SK-N-SH (cell line): ENCODE measurements at regions not wholly inside any gene's neighbourhood (a gene's known extent, or its start where the extent isn't known, plus 50 kb on each side); places are given as distances from the start of the nearest gene placed in this dataset.

Source experiments
- CTCF ChIA-PET: fragments of 300-600, 350-600 bp; formaldehyde crosslinking; extraction: SDS; loops from one replicate; lab custom pipeline; 2021; lab: Yijun Ruan, JAX
- POLR2A ChIA-PET: fragments of 350-600 bp; sonication (Branson Sonifier 250); formaldehyde crosslinking; extraction: SDS; loops from one replicate; lab custom pipeline; 2020; ENCODE audit warnings: antibody characterized with exemption, inconsistent platforms; lab: Yijun Ruan, JAX
- DNase-seq: peaks from one replicate; pipeline ENCODE4 v3.0.0; 2012
- H2AFZ ChIP-seq: fragments of 200-600 bp; sonication (generic); 2 replicates; pipeline ENCODE4 v1.8.1; 2016; ENCODE audit warnings: antibody characterized with exemption, mild to moderate bottlenecking, low read depth
- H3F3A ChIP-seq: fragments of 200-600 bp; sonication (generic); replicated peaks from 2 replicates; pipeline ENCODE3; 2016; ENCODE audit warnings: antibody characterized with exemption, mild to moderate bottlenecking; ENCODE audit not compliant: insufficient read depth
- H3K27ac ChIP-seq, 2 experiments: fragments of 200-500 bp in 1 of 2; fragments of 200-600 bp in 1 of 2; sonication (Bioruptor generic) in 1 of 2; sonication (generic), shearing (Covaris generic) in 1 of 2; 2 replicates each; pipeline versions ENCODE4 v1.5.1 to v1.6.1; 2014 to 2016; ENCODE audit warnings: low read depth in 2 of 2, inconsistent platforms in 1 of 2, low read length in 1 of 2, mild to moderate bottlenecking in 1 of 2, mixed read lengths in 1 of 2
- H3K27me3 ChIP-seq: fragments of 200-600 bp; sonication (generic), shearing (Covaris generic); 2 replicates; pipeline ENCODE4 v1.6.1; 2016; ENCODE audit warnings: mixed run types; ENCODE audit not compliant: insufficient read depth
- H3K36me3 ChIP-seq, 2 experiments: fragments of 200-500 bp in 1 of 2; fragments of 200-600 bp in 1 of 2; sonication (Bioruptor generic) in 1 of 2; sonication (generic) in 1 of 2; replicated peaks in 1 of 2; 2 replicates each; pipeline versions ENCODE3 to v1.5.1; 2014 to 2016; ENCODE audit warnings: low read length in 1 of 2, mild to moderate bottlenecking in 1 of 2; ENCODE audit not compliant: insufficient read depth in 2 of 2, control insufficient read depth in 1 of 2
- H3K4me1 ChIP-seq, 2 experiments: fragments of 200-500 bp in 1 of 2; fragments of 200-600 bp in 1 of 2; sonication (Bioruptor generic) in 1 of 2; sonication (generic), shearing (Covaris generic) in 1 of 2; 2 replicates each; pipeline versions ENCODE4 v1.5.1 to v1.6.1; 2014 to 2016; ENCODE audit warnings: low read depth in 1 of 2, low read length in 1 of 2, mixed run types in 1 of 2; ENCODE audit not compliant: insufficient read depth in 2 of 2, control insufficient read depth in 1 of 2
- H3K4me2 ChIP-seq: fragments of 200-600 bp; sonication (generic), shearing (Covaris generic); 2 replicates; pipeline ENCODE4 v1.6.1; 2017; ENCODE audit warnings: mixed run types
- H3K4me3 ChIP-seq, 2 experiments: fragments of 200-500 bp in 1 of 2; fragments of 200-600 bp in 1 of 2; sonication (Bioruptor generic) in 1 of 2; sonication (generic), shearing (Covaris generic) in 1 of 2; 2 replicates each; pipeline versions ENCODE4 v1.5.1 to v1.8.1; 2014 to 2016; ENCODE audit warnings: low read depth in 2 of 2, inconsistent platforms in 1 of 2, low read length in 1 of 2, mild to moderate bottlenecking in 1 of 2, mixed read lengths in 1 of 2, moderate library complexity in 1 of 2
- H3K79me2 ChIP-seq: fragments of 200-600 bp; sonication (generic); 2 replicates; pipeline ENCODE4 v1.8.1; 2017; ENCODE audit warnings: mild to moderate bottlenecking; ENCODE audit not compliant: insufficient read depth
- H3K9ac ChIP-seq: fragments of 200-600 bp; sonication (generic); 2 replicates; pipeline ENCODE4 v1.6.1; 2017; ENCODE audit warnings: mixed run types
- H3K9me2 ChIP-seq: fragments of 200-600 bp; sonication (generic); 2 replicates; pipeline ENCODE4 v1.6.1; 2017; ENCODE audit warnings: mixed run types
- H3K9me3 ChIP-seq: fragments of 200-600 bp; sonication (generic); 2 replicates; pipeline ENCODE4 v1.6.1; 2017; ENCODE audit warnings: mixed run types, mild to moderate bottlenecking, moderate library complexity
- H4K20me1 ChIP-seq: fragments of 200-600 bp; sonication (generic); 2 replicates; pipeline ENCODE4 v1.6.1; 2017; ENCODE audit warnings: mild to moderate bottlenecking, mixed run types; ENCODE audit not compliant: insufficient read depth
- MEF2A ChIP-seq: IDR thresholded peaks from 2 replicates; pipeline ENCODE4 v1.4.0; 2012; ENCODE audit warnings: low read depth, borderline replicate concordance
- NRF1 ChIP-seq: IDR thresholded peaks from 2 replicates; pipeline ENCODE4 v1.6.1; 2012; ENCODE audit warnings: low read depth, mild to moderate bottlenecking, low read length
- POLR2AphosphoS5 ChIP-seq: IDR thresholded peaks from 2 replicates; pipeline ENCODE4 v1.6.1; 2012; ENCODE audit warnings: low read depth, low read length
- RFX5 ChIP-seq: IDR thresholded peaks from 2 replicates; pipeline ENCODE4 v1.6.1; 2012; ENCODE audit warnings: mild to moderate bottlenecking, improper control_type of control experiment, low read length
- RXRA ChIP-seq: IDR thresholded peaks from 2 replicates; pipeline ENCODE4 v1.4.0; 2012; ENCODE audit warnings: low read depth, mild to moderate bottlenecking, borderline replicate concordance
- SMC3 ChIP-seq: IDR thresholded peaks from 2 replicates; pipeline ENCODE4 v1.6.1; 2012; ENCODE audit warnings: low read depth, low read length, improper control_type of control experiment
- TAF1 ChIP-seq: IDR thresholded peaks from 2 replicates; pipeline ENCODE4 v1.6.1; 2012; ENCODE audit warnings: low read depth, mild to moderate bottlenecking, low read length, moderate library complexity, borderline replicate concordance
- TEAD4 ChIP-seq: IDR thresholded peaks from 2 replicates; pipeline ENCODE4 v1.4.0; 2012; ENCODE audit warnings: mild to moderate bottlenecking, borderline replicate concordance; ENCODE audit not compliant: insufficient read depth
- YY1 ChIP-seq: IDR thresholded peaks from 2 replicates; pipeline ENCODE4 v1.4.0; 2012; ENCODE audit warnings: low read depth, mild to moderate bottlenecking
- WGBS: methylation state at CpG from one replicate; pipeline ENCODE4 v1.1.6; 2017; ENCODE audit warnings: low lambda C conversion rate; 5-methylcytosine and 5-hydroxymethylcytosine counted together
- TF ChIP-seq, protein P1 (sequence below): IDR thresholded peaks from 2 replicates; pipeline ENCODE4; 2012
- TF ChIP-seq, protein P2 (sequence below): fragments of 150-350 bp; IDR thresholded peaks from 2 replicates; pipeline ENCODE4 v1.6.1; 2017; ENCODE audit warnings: antibody characterized with exemption, low read length, low read depth, borderline replicate concordance
- TF ChIP-seq, protein P3 (sequence below): IDR thresholded peaks from 2 replicates; pipeline ENCODE4 v1.4.0; 2012; ENCODE audit warnings: low read depth, borderline replicate concordance
- TF ChIP-seq, protein P4 (sequence below): IDR thresholded peaks from 2 replicates; pipeline ENCODE4 v1.6.1; 2012; ENCODE audit warnings: mild to moderate bottlenecking, low read depth, low read length, moderate library complexity
- TF ChIP-seq, protein P5 (sequence below): fragments of 200-600 bp; sonication (generic); IDR thresholded peaks from 2 replicates; pipeline ENCODE4 v1.6.1; 2017; ENCODE audit warnings: antibody characterized with exemption, mild to moderate bottlenecking, moderate library complexity
- TF ChIP-seq, protein P6 (sequence below): IDR thresholded peaks from 2 replicates; pipeline ENCODE4 v1.4.0; 2012; ENCODE audit warnings: low read depth

DNA sequence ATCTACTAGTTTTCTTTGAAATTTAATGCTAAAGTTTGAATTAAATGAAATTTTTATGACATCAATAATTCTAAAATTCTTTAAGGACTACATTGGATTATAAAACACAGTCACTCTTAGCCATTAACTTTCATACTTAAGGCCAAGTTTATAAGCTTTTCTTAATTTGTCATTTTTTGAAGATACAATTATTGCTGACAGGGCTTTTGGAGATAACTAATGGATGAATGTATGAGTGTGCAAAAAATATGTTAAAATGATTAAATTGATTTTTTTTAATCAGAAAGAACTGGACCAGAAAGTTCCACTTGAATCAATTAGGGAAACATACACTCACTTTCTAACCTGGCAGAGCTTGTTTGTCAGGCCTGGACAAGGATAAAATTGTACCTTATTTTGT, 70.3 kb upstream of the CHODL start:
- no peaks in the 10 kb centered on the region for H3K4me1 ChIP-seq
- POLR2A ChIA-PET: no interaction called here
- TF ChIP-seq, protein P1, sequence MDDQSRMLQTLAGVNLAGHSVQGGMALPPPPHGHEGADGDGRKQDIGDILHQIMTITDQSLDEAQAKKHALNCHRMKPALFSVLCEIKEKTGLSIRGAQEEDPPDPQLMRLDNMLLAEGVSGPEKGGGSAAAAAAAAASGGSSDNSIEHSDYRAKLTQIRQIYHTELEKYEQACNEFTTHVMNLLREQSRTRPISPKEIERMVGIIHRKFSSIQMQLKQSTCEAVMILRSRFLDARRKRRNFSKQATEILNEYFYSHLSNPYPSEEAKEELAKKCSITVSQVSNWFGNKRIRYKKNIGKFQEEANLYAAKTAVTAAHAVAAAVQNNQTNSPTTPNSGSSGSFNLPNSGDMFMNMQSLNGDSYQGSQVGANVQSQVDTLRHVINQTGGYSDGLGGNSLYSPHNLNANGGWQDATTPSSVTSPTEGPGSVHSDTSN: no peak
- TF ChIP-seq YY1 (no peak), SMC3 (no peak), MEF2A (no peak), NRF1 (no peak), TAF1 (no peak), POLR2AphosphoS5 (no peak)
- TF ChIP-seq, protein P2, sequence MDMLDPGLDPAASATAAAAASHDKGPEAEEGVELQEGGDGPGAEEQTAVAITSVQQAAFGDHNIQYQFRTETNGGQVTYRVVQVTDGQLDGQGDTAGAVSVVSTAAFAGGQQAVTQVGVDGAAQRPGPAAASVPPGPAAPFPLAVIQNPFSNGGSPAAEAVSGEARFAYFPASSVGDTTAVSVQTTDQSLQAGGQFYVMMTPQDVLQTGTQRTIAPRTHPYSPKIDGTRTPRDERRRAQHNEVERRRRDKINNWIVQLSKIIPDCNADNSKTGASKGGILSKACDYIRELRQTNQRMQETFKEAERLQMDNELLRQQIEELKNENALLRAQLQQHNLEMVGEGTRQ: no peak
- TF ChIP-seq, protein P3, sequence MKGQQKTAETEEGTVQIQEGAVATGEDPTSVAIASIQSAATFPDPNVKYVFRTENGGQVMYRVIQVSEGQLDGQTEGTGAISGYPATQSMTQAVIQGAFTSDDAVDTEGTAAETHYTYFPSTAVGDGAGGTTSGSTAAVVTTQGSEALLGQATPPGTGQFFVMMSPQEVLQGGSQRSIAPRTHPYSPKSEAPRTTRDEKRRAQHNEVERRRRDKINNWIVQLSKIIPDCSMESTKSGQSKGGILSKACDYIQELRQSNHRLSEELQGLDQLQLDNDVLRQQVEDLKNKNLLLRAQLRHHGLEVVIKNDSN: no peak
- TF ChIP-seq, protein P4, sequence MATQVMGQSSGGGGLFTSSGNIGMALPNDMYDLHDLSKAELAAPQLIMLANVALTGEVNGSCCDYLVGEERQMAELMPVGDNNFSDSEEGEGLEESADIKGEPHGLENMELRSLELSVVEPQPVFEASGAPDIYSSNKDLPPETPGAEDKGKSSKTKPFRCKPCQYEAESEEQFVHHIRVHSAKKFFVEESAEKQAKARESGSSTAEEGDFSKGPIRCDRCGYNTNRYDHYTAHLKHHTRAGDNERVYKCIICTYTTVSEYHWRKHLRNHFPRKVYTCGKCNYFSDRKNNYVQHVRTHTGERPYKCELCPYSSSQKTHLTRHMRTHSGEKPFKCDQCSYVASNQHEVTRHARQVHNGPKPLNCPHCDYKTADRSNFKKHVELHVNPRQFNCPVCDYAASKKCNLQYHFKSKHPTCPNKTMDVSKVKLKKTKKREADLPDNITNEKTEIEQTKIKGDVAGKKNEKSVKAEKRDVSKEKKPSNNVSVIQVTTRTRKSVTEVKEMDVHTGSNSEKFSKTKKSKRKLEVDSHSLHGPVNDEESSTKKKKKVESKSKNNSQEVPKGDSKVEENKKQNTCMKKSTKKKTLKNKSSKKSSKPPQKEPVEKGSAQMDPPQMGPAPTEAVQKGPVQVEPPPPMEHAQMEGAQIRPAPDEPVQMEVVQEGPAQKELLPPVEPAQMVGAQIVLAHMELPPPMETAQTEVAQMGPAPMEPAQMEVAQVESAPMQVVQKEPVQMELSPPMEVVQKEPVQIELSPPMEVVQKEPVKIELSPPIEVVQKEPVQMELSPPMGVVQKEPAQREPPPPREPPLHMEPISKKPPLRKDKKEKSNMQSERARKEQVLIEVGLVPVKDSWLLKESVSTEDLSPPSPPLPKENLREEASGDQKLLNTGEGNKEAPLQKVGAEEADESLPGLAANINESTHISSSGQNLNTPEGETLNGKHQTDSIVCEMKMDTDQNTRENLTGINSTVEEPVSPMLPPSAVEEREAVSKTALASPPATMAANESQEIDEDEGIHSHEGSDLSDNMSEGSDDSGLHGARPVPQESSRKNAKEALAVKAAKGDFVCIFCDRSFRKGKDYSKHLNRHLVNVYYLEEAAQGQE: no peak
- no peaks in the 10 kb centered on the region for H3K36me3 ChIP-seq
- H3K27ac ChIP-seq: no peak overlapping the region
- H3K9ac ChIP-seq: no peak overlapping the region
- no peak for DNase-seq
- CTCF ChIA-PET: interaction anchor here (0.8 kb wide), 1 partner anchor 11 kb away, joined by 3 read pairs; no protein-coding TSS in a partner anchor
- H2AFZ ChIP-seq: no peak overlapping the region
- H4K20me1 ChIP-seq: no peaks in the 10 kb centered on the region
- no peaks in the 10 kb centered on the region for H3K79me2 ChIP-seq
- no peaks in the 10 kb centered on the region for H3K9me3 ChIP-seq
- H3K4me2 ChIP-seq: no peak overlapping the region
- no peak overlapping the region for H3K4me3 ChIP-seq
- H3K9me2 ChIP-seq: no peaks in the 10 kb centered on the region
- no peaks in the 10 kb centered on the region for H3F3A ChIP-seq
- H3K27me3 ChIP-seq: no peaks in the 10 kb centered on the region

DNA sequence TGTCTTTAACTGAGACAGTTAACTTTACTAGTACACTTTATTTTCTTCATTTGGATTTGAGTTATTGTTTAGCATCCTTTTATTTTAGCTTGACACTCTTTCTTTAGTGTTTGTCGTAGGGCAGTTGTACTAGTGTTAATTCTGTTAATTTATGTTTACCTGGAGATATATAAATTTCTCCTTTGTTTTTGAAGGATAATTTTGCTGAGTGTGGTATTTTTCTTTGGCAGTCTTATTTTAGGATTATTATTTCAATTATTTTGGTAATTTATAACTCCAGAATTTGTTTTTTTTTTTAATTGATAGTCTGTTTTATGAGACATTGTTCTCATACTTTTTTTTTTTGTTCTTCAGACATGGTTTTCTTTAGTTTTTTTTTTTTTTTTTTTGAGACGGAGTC, 73.8 kb upstream of the CHODL start:
- TF ChIP-seq, protein P3: no peak
- TF ChIP-seq, protein P2: no peak
- no peak for TF ChIP-seq RFX5
- no peak for TF ChIP-seq TAF1
- TF ChIP-seq RXRA: no peak
- TF ChIP-seq, protein P5, sequence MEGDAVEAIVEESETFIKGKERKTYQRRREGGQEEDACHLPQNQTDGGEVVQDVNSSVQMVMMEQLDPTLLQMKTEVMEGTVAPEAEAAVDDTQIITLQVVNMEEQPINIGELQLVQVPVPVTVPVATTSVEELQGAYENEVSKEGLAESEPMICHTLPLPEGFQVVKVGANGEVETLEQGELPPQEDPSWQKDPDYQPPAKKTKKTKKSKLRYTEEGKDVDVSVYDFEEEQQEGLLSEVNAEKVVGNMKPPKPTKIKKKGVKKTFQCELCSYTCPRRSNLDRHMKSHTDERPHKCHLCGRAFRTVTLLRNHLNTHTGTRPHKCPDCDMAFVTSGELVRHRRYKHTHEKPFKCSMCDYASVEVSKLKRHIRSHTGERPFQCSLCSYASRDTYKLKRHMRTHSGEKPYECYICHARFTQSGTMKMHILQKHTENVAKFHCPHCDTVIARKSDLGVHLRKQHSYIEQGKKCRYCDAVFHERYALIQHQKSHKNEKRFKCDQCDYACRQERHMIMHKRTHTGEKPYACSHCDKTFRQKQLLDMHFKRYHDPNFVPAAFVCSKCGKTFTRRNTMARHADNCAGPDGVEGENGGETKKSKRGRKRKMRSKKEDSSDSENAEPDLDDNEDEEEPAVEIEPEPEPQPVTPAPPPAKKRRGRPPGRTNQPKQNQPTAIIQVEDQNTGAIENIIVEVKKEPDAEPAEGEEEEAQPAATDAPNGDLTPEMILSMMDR: no peak
- no peak for TF ChIP-seq TEAD4
- TF ChIP-seq, protein P6, sequence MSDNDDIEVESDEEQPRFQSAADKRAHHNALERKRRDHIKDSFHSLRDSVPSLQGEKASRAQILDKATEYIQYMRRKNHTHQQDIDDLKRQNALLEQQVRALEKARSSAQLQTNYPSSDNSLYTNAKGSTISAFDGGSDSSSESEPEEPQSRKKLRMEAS: no peak
- H3K27me3 ChIP-seq: no peaks in the 10 kb centered on the region
- H3K9me2 ChIP-seq: no peaks in the 10 kb centered on the region
- H3K4me3 ChIP-seq: no peak overlapping the region
- no peak overlapping the region for H3K27ac ChIP-seq
- H4K20me1 ChIP-seq: no peaks in the 10 kb centered on the region
- POLR2A ChIA-PET: no interaction called here
- 46% methylated on average over 1 of the region's 2 CpGs for WGBS
- H3K4me1 ChIP-seq: no peaks in the 10 kb centered on the region
- CTCF ChIA-PET: no interaction called here
- H3F3A ChIP-seq: no peaks in the 10 kb centered on the region
- no peaks in the 10 kb centered on the region for H3K9me3 ChIP-seq
- no peaks in the 10 kb centered on the region for H3K36me3 ChIP-seq
- no peak overlapping the region for H3K9ac ChIP-seq
- no peaks in the 10 kb centered on the region for H3K79me2 ChIP-seq
- no peak overlapping the region for H3K4me2 ChIP-seq
- DNase-seq: no peak
- no peak overlapping the region for H2AFZ ChIP-seq
